ENCODE measurements at regions not wholly inside any gene's neighbourhood (a gene's known extent, or its start where the extent isn't known, plus 50 kb on each side); places are given as distances from the start of the nearest gene placed in this dataset.

- Histone ChIP-seq H3K36me3 (no peaks in the 10 kb centered on the region), H3K4me1 (no peaks in the 10 kb centered on the region), H3K27ac (no peak overlapping the region), H3K9me3 (peaks cover 0 to 19% (median 0%) of the 10 kb centered on the region in 3 donors), H3K4me3 (no peak overlapping the region), H3K27me3 (peaks cover 39% of the 10 kb centered on the region)
- ATAC-seq: no peak
- no peak for TF ChIP-seq CTCF (IDR thresholded peaks at IDR 0.05)
- no peak for TF ChIP-seq POLR2AphosphoS5 (IDR thresholded peaks at IDR 0.05)
- no peak for TF ChIP-seq EP300 (IDR thresholded peaks at IDR 0.05)
- no peak for TF ChIP-seq POLR2A (IDR thresholded peaks at IDR 0.05)
- WGBS, 2 donors (ENCODE audit: low coverage in 1 of 2): 48 to 61% methylated on average over 4 of the region's 4 CpGs
Observed at GRCh38 chr17:5830921-5831320, 239.3 kb upstream of the WSCD1 start.

GRCh38 chr17:5832886-5833285 lies 237.3 kb upstream of the WSCD1 start:
- TF ChIP-seq POLR2AphosphoS5 (IDR thresholded peaks at IDR 0.05) (no peak), EP300 (IDR thresholded peaks at IDR 0.05) (no peak), POLR2A (IDR thresholded peaks at IDR 0.05) (no peak), CTCF (IDR thresholded peaks at IDR 0.05) (no peak)
- peaks cover 0 to 8% (median 0%) of the 10 kb centered on the region in 3 donors for H3K9me3 ChIP-seq
- ATAC-seq: no peak
- H3K27ac ChIP-seq: no peak overlapping the region
- no peak overlapping the region for H3K4me3 ChIP-seq
- no peaks in the 10 kb centered on the region for H3K36me3 ChIP-seq
- H3K4me1 ChIP-seq: no peaks in the 10 kb centered on the region
- H3K27me3 ChIP-seq: peaks cover 27% of the 10 kb centered on the region
- WGBS, 2 donors (ENCODE audit: low coverage in 1 of 2): 0% methylated on average over 1 of the region's 1 CpG

- Histone ChIP-seq H3K27ac (no peak overlapping the region), H3K9me3 (no peaks in the 10 kb centered on the region), H3K36me3 (no peaks in the 10 kb centered on the region), H3K27me3 (peaks cover 7% of the 10 kb centered on the region), H3K4me1 (no peaks in the 10 kb centered on the region), H3K4me3 (no peak overlapping the region)
- 80% methylated on average over 1 of the region's 4 CpGs; no CpG with 5 or more reads in 1 of the 2 donors for WGBS, 2 donors (ENCODE audit: low coverage in 1 of 2)
- ATAC-seq: no peak
- TF ChIP-seq EP300 (IDR thresholded peaks at IDR 0.05): no peak
- no peak for TF ChIP-seq CTCF (IDR thresholded peaks at IDR 0.05)
- TF ChIP-seq POLR2A (IDR thresholded peaks at IDR 0.05): no peak
- TF ChIP-seq POLR2AphosphoS5 (IDR thresholded peaks at IDR 0.05): no peak
Observed at GRCh38 chr17:5837055-5837491, 233.1 kb upstream of the WSCD1 start.

GRCh38 chr17:5838661-5839300 lies 231.4 kb upstream of the WSCD1 start:
- Histone ChIP-seq H3K27ac (no peak overlapping the region), H3K4me1 (no peaks in the 10 kb centered on the region), H3K4me3 (no peak overlapping the region), H3K27me3 (peaks cover 7% of the 10 kb centered on the region), H3K9me3 (no peaks in the 10 kb centered on the region), H3K36me3 (no peaks in the 10 kb centered on the region)
- ATAC-seq: no peak
- WGBS, 2 donors (ENCODE audit: low coverage in 1 of 2): 48 to 76% methylated on average over 6 to 8 of the region's 12 CpGs
- TF ChIP-seq POLR2AphosphoS5 (IDR thresholded peaks at IDR 0.05): no peak
- no peak for TF ChIP-seq EP300 (IDR thresholded peaks at IDR 0.05)
- TF ChIP-seq CTCF (IDR thresholded peaks at IDR 0.05): no peak
- no peak for TF ChIP-seq POLR2A (IDR thresholded peaks at IDR 0.05)

GRCh38 chr17:5840811-5841446 lies 229.2 kb upstream of the WSCD1 start:
- H3K4me1 ChIP-seq: no peaks in the 10 kb centered on the region
- no peaks in the 10 kb centered on the region for H3K36me3 ChIP-seq
- no peak for ATAC-seq
- H3K27me3 ChIP-seq: peaks cover under 1% of the 10 kb centered on the region
- no peak overlapping the region for H3K27ac ChIP-seq
- WGBS, 2 donors (ENCODE audit: low coverage in 1 of 2): 78 to 79% methylated on average over 4 to 9 of the region's 13 CpGs
- TF ChIP-seq EP300 (IDR thresholded peaks at IDR 0.05): no peak
- no peak for TF ChIP-seq POLR2A (IDR thresholded peaks at IDR 0.05)
- no peak for TF ChIP-seq POLR2AphosphoS5 (IDR thresholded peaks at IDR 0.05)
- TF ChIP-seq CTCF (IDR thresholded peaks at IDR 0.05): no peak
- no peaks in the 10 kb centered on the region for H3K9me3 ChIP-seq
- H3K4me3 ChIP-seq: no peak overlapping the region

Data from gastroesophageal sphincter (tissue), 4 donors.